GM23248 (cell line): ENCODE measurements at regions not wholly inside any gene's neighbourhood (a gene's known extent, or its start where the extent isn't known, plus 50 kb on each side); places are given as distances from the start of the nearest gene placed in this dataset.

Source experiments
- DNase-seq: peaks from one replicate; pipeline ENCODE4 v3.0.0-alpha.2; 2015
- H2AFZ ChIP-seq: fragments of 200-600 bp; sonication (generic); 2 replicates; pipeline ENCODE4 v1.6.1; 2016; ENCODE audit warnings: antibody characterized with exemption
- H3F3A ChIP-seq: fragments of 200-600 bp; sonication (generic); 2 replicates; pipeline ENCODE4 v1.6.1; 2016; ENCODE audit warnings: mild to moderate bottlenecking, antibody characterized with exemption, mixed run types; ENCODE audit not compliant: insufficient read depth
- H3K27ac ChIP-seq: fragments of 200-600 bp; sonication (generic); 2 replicates; pipeline ENCODE4 v1.5.1; 2016; ENCODE audit warnings: mild to moderate bottlenecking
- H3K27me3 ChIP-seq: fragments of 200-600 bp; sonication (generic); replicated peaks from 2 replicates; pipeline ENCODE4 v1.6.1; 2016; ENCODE audit warnings: mild to moderate bottlenecking; ENCODE audit not compliant: insufficient read depth
- H3K36me3 ChIP-seq: fragments of 200-600 bp; sonication (generic); 2 replicates; pipeline ENCODE4 v1.6.1; 2016; ENCODE audit warnings: low read depth, mild to moderate bottlenecking
- H3K4me1 ChIP-seq: fragments of 200-600 bp; sonication (generic); 2 replicates; pipeline ENCODE4 v1.6.1; 2016; ENCODE audit warnings: mild to moderate bottlenecking; ENCODE audit not compliant: insufficient read depth
- H3K4me2 ChIP-seq: fragments of 200-600 bp; sonication (generic); one replicate; pipeline ENCODE4 v1.6.1; 2016; ENCODE audit warnings: mild to moderate bottlenecking; ENCODE audit not compliant: unreplicated experiment
- H3K4me3 ChIP-seq: fragments of 200-600 bp; sonication (generic); 2 replicates; pipeline ENCODE4 v1.5.1; 2016; ENCODE audit warnings: mild to moderate bottlenecking
- H3K79me2 ChIP-seq: fragments of 200-600 bp; sonication (generic); 2 replicates; pipeline ENCODE4 v1.6.1; 2016; ENCODE audit warnings: mild to moderate bottlenecking; ENCODE audit not compliant: insufficient read depth
- H3K9ac ChIP-seq: fragments of 200-600 bp; sonication (generic); 2 replicates; pipeline ENCODE4 v1.6.1; 2016; ENCODE audit warnings: mild to moderate bottlenecking
- H3K9me2 ChIP-seq: fragments of 200-600 bp; sonication (generic); 2 replicates; pipeline ENCODE4 v1.6.1; 2016; ENCODE audit warnings: mixed run types, mild to moderate bottlenecking, moderate library complexity; ENCODE audit not compliant: insufficient read depth
- H3K9me3 ChIP-seq: fragments of 200-600 bp; sonication (generic); one replicate; pipeline ENCODE4 v1.6.1; 2017; ENCODE audit warnings: low read depth
- H4K20me1 ChIP-seq: fragments of 200-600 bp; sonication (generic); 2 replicates; pipeline ENCODE4 v1.6.0; 2016; ENCODE audit not compliant: insufficient read depth
- EZH2 ChIP-seq: fragments of 200-600 bp; sonication (generic); IDR thresholded peaks from 2 replicates; pipeline ENCODE4 v1.6.1; 2018; ENCODE audit warnings: antibody characterized with exemption, mild to moderate bottlenecking; ENCODE audit not compliant: insufficient read depth, poor library complexity, severe bottlenecking
- EZH2phosphoT487 ChIP-seq: fragments of 200-600 bp; sonication (generic); IDR thresholded peaks from 2 replicates; pipeline ENCODE4 v1.6.1; 2018; ENCODE audit warnings: antibody characterized with exemption, moderate library complexity, mild to moderate bottlenecking, low read depth; ENCODE audit not compliant: insufficient read depth
- WGBS, 2 experiments: methylation state at CpG; one replicate each; pipeline ENCODE4 v1.1.6; 2015 to 2017; ENCODE audit warnings: low lambda C conversion rate in 2 of 2, low coverage in 1 of 2; ENCODE audit errors: missing lambda C conversion rate in 2 of 2; 5-methylcytosine and 5-hydroxymethylcytosine counted together
- in situ Hi-C: fragments of 300-500 bp; cut with MboI; formaldehyde crosslinking; loops from 2 replicates; pipeline ENCODE4 v1.15.0; 2020

DNA sequence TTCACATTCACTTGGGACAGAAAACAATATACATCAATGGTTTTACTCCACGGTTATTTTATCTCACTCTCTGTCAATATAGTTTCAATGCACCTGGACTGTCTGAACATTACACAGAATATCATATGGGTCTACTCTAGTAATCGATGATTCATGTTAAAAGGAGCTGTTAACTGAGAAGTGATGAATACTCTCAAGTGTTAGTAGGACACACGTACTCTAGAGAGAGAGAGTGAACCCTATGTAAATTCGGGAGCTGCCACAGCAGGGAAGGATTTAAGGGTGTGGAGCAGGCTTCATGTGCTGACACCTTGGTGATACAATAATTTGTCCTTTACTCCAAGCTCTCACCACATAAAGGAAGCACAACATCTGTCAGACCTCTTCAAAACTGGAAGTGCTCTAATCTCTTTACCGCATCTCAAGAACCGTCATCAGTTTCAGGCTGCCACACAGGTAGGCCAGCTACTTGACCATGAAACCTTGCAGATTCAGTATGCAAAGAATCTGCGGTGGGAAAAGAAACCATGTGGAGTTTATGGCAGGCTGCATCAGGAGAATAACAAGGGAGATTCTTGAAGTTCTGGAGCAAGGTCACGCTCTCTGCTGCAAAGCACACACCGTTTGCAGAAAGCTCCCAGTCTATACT is 199.2 kb upstream of the TMC3 start:
- H3K4me3 ChIP-seq, result no peak overlapping the region
- TF ChIP-seq EZH2 (no peak), EZH2phosphoT487 (no peak)
- H3K36me3 ChIP-seq, result no peaks in the 10 kb centered on the region
- no peaks in the 10 kb centered on the region for H3K9me3 ChIP-seq
- H3K9me2 ChIP-seq, result no peaks in the 10 kb centered on the region
- H3K27ac ChIP-seq, result no peak overlapping the region
- in situ Hi-C loops, result no loop called here
- no peak overlapping the region for H2AFZ ChIP-seq
- no peaks in the 10 kb centered on the region for H4K20me1 ChIP-seq
- 50 to 56% methylated on average over 9 of the region's 9 CpGs for WGBS, 2 experiments
- no peaks in the 10 kb centered on the region for H3K27me3 ChIP-seq
- H3K9ac ChIP-seq, result no peak overlapping the region
- H3F3A ChIP-seq, result no peaks in the 10 kb centered on the region
- no peak overlapping the region for H3K4me2 ChIP-seq
- DNase-seq, result no peak
- no peaks in the 10 kb centered on the region for H3K4me1 ChIP-seq
- no peaks in the 10 kb centered on the region for H3K79me2 ChIP-seq

DNA sequence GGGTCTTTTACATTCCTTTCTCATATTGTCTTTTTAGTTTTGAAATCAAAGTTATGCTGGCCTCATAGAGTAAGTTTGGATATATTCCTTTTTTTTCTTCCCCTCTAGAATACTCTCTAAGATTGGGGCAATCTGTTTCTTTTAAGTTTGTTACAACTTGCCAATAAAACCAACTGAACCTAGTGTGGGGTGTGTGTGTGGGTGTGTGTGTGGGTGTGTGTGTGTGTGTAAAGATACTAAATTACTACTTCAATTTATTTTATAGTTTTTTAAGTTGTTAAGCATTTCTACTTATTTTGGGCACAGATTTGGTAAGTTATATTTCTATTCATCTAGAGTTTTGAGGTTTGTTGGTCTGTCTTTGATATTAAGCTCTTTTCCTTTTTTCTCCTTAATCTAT is 198.2 kb upstream of the TMC3 start:
- DNase-seq, result no peak
- Histone ChIP-seq H3K4me1 (no peaks in the 10 kb centered on the region), H3K9me2 (no peaks in the 10 kb centered on the region), H3K9ac (no peak overlapping the region), H2AFZ (no peak overlapping the region), H3K4me2 (no peak overlapping the region), H3K27ac (no peak overlapping the region), H3K4me3 (no peak overlapping the region), H3K27me3 (no peaks in the 10 kb centered on the region), H3K79me2 (no peaks in the 10 kb centered on the region), H3F3A (no peaks in the 10 kb centered on the region), H3K36me3 (no peaks in the 10 kb centered on the region), H4K20me1 (no peaks in the 10 kb centered on the region), H3K9me3 (no peaks in the 10 kb centered on the region)
- TF ChIP-seq EZH2, result no peak
- TF ChIP-seq EZH2phosphoT487, result no peak
- in situ Hi-C loops, result no loop called here

- Histone ChIP-seq H3K4me1 (no peaks in the 10 kb centered on the region), H3K9me3 (no peaks in the 10 kb centered on the region)
These were observed 195.5 kb upstream of the TMC3 start for GRCh38 chr15:81569286-81570080.

GRCh38 chr15:81567924-81568323 is 193.9 kb upstream of the TMC3 start:
- in situ Hi-C loops, result no loop called here
- Histone ChIP-seq H3K27ac (no peak overlapping the region), H3K36me3 (no peaks in the 10 kb centered on the region), H4K20me1 (no peaks in the 10 kb centered on the region), H3K4me3 (no peak overlapping the region), H3K4me1 (no peaks in the 10 kb centered on the region), H3K4me2 (no peak overlapping the region), H3F3A (no peaks in the 10 kb centered on the region), H3K9me3 (no peaks in the 10 kb centered on the region), H3K79me2 (no peaks in the 10 kb centered on the region), H3K9ac (no peak overlapping the region), H3K9me2 (no peaks in the 10 kb centered on the region), H3K27me3 (no peaks in the 10 kb centered on the region), H2AFZ (no peak overlapping the region)
- no peak for DNase-seq
- WGBS, 2 experiments, result 45 to 47% methylated on average over 4 of the region's 4 CpGs
- TF ChIP-seq EZH2phosphoT487 (no peak), EZH2 (no peak)

More at GRCh38 chr15:81569286-81570080, 195.5 kb upstream of the TMC3 start:
- H3K9me2 ChIP-seq, result no peaks in the 10 kb centered on the region
- no peak overlapping the region for H3K4me2 ChIP-seq
- in situ Hi-C loops, result no loop called here
- no peak for DNase-seq
- H3F3A ChIP-seq, result no peaks in the 10 kb centered on the region
- no peaks in the 10 kb centered on the region for H3K79me2 ChIP-seq
- no peak overlapping the region for H3K27ac ChIP-seq
- H3K36me3 ChIP-seq, result no peaks in the 10 kb centered on the region
- no peaks in the 10 kb centered on the region for H3K27me3 ChIP-seq
- no peaks in the 10 kb centered on the region for H4K20me1 ChIP-seq
- no peak overlapping the region for H3K4me3 ChIP-seq
- no peak overlapping the region for H3K9ac ChIP-seq
- 22 to 27% methylated on average over 4 of the region's 4 CpGs for WGBS, 2 experiments
- no peak overlapping the region for H2AFZ ChIP-seq
- TF ChIP-seq EZH2, result no peak
- TF ChIP-seq EZH2phosphoT487, result no peak
